Endothelial cell (in vitro differentiated cells): ENCODE measurements at regions not wholly inside any gene's neighbourhood (a gene's known extent, or its start where the extent isn't known, plus 50 kb on each side); places are given as distances from the start of the nearest gene placed in this dataset.

ENCODE experiments used
- DNase-seq: peaks from one replicate; pipeline ENCODE4 v3.0.0; 2021; ENCODE audit warnings: low spot score
- H3K27ac Mint-ChIP-seq: one replicate; pipeline ENCODE4 v1.8.0; 2021; ENCODE audit warnings: mixed read lengths, inconsistent platforms; ENCODE audit not compliant: unreplicated experiment
- H3K27me3 Mint-ChIP-seq: one replicate; pipeline ENCODE4 v1.8.0; 2021; ENCODE audit warnings: mild to moderate bottlenecking, moderate library complexity, mixed read lengths, inconsistent platforms; ENCODE audit not compliant: unreplicated experiment
- H3K36me3 Mint-ChIP-seq: one replicate; pipeline ENCODE4 v1.8.0; 2021; ENCODE audit warnings: mild to moderate bottlenecking, low read depth, mixed read lengths, inconsistent platforms; ENCODE audit not compliant: unreplicated experiment
- H3K4me1 Mint-ChIP-seq: one replicate; pipeline ENCODE4 v1.8.0; 2021; ENCODE audit warnings: mild to moderate bottlenecking, mixed read lengths, inconsistent platforms; ENCODE audit not compliant: unreplicated experiment
- H3K4me3 Mint-ChIP-seq: one replicate; pipeline ENCODE4 v1.8.0; 2021; ENCODE audit warnings: mild to moderate bottlenecking, mixed read lengths, inconsistent platforms; ENCODE audit not compliant: unreplicated experiment
- H3K9me3 Mint-ChIP-seq: one replicate; pipeline ENCODE4 v1.8.0; 2021; ENCODE audit warnings: mixed read lengths, inconsistent platforms; ENCODE audit not compliant: unreplicated experiment
- CTCF ChIP-seq: fragments of 200-600 bp; sonication (generic); IDR thresholded peaks from one replicate; pipeline ENCODE4 v1.5.0; 2021; ENCODE audit warnings: antibody characterized with exemption; ENCODE audit not compliant: unreplicated experiment

DNA sequence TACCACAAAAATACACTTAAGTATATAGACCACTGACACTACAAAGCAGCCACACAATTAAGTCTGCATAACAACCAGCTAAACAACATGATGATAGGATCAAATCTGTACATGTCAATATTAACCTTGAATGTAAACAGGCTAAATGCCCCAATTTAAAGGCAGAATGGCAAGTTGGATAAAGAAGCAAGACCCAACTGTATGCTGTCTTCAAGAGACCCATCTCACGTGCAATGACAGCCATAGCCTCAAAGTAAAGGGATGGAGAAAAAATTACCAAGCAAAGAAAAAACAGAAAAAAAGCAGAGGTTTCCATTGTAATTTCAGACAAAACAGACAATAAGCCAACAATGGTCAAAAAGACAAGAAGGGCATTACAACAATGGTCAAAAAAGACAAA lies 77.3 kb upstream of the APC start:
- no peaks in the 10 kb centered on the region for H3K36me3 Mint-ChIP-seq
- H3K9me3 Mint-ChIP-seq = no peaks in the 10 kb centered on the region
- no peaks in the 10 kb centered on the region for H3K4me1 Mint-ChIP-seq
- H3K4me3 Mint-ChIP-seq = no peak overlapping the region
- no peak for DNase-seq
- no peaks in the 10 kb centered on the region for H3K27me3 Mint-ChIP-seq
- H3K27ac Mint-ChIP-seq = no peak overlapping the region
- no peak for TF ChIP-seq CTCF

DNA sequence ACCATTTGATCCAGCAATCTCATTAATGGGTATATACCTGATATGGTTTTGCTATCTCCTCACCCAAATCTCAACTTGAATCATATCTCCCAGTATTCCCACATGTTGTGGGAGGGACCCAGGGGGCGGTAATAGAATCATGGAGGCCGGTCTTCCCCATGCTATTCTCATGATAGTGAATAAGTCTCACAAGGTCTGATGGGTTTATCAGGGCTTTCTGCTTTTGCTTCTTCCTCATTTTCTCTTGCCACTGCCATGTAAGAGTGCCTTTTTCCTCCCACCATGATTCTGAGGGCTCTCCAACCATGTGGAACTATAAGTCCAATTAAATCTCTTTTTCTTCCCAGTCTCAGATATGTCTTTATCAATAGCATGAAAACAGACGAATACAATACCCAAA lies 74.5 kb upstream of the APC start:
- no peaks in the 10 kb centered on the region for H3K4me1 Mint-ChIP-seq
- no peak overlapping the region for H3K4me3 Mint-ChIP-seq
- H3K9me3 Mint-ChIP-seq = no peaks in the 10 kb centered on the region
- no peak for DNase-seq
- H3K27ac Mint-ChIP-seq = no peak overlapping the region
- H3K36me3 Mint-ChIP-seq = no peaks in the 10 kb centered on the region
- H3K27me3 Mint-ChIP-seq = no peaks in the 10 kb centered on the region
- TF ChIP-seq CTCF = no peak

- no peaks in the 10 kb centered on the region for H3K9me3 Mint-ChIP-seq
These were observed 69.7 kb upstream of the APC start for GRCh38 chr5:112668016-112668415.

DNA sequence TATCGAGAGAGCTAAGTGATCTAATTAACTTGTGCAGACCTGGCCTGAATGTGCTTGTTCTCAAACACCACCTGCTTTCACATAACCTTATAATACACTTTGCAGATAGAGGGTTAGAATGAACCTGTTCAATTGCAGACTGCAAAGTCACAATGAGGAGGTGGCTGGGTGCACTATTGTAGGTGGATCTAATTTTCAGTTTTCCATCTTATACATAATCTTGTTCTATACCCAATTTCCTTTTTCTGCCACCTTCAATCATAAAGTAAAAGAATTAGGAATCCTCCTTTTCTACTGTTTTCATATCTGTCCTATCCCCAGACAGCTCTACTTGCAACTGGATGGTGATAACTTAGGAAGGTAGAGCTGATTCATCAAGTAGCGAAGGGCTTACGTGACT lies 68.8 kb upstream of the APC start:
- Mint-ChIP-seq H3K36me3 (no peaks in the 10 kb centered on the region), H3K4me1 (no peaks in the 10 kb centered on the region), H3K9me3 (no peaks in the 10 kb centered on the region), H3K27ac (no peak overlapping the region), H3K27me3 (no peaks in the 10 kb centered on the region), H3K4me3 (no peak overlapping the region)
- DNase-seq = no peak
- TF ChIP-seq CTCF = no peak

More at GRCh38 chr5:112668016-112668415, 69.7 kb upstream of the APC start:
- H3K4me3 Mint-ChIP-seq = no peak overlapping the region
- no peak overlapping the region for H3K27ac Mint-ChIP-seq
- TF ChIP-seq CTCF = no peak
- H3K4me1 Mint-ChIP-seq = no peaks in the 10 kb centered on the region
- no peaks in the 10 kb centered on the region for H3K27me3 Mint-ChIP-seq
- H3K36me3 Mint-ChIP-seq = no peaks in the 10 kb centered on the region
- DNase-seq = no peak

DNA sequence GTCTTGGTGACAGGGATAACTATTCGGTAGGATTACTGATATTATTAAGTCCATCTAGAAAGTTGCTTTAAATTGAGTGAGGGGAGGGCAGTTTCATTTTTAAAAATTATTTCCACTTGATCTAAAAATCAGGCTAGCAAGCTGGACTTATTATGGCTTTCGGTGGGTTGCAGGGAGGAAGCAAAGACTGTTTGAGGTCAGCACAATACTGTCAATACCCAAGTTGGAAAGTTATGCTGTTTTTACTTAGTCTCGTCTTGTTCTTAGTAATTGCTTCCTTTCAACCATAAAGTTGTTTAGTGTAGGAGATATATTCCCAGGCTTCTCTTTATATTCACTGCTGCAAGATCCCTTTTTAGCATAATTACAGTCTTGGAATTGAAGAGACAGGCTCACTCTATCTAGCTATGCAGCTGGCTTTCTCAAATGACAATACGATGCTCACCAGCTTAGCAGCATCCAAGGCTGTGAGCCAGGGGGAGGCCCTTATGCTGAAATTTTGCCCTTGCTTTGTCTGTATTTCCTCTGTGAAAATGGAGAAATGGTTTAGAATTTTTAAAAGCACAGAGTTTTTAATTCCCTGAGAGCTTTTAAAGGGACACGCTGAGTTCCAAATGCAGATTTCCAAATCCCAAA lies 68.2 kb upstream of the APC start:
- H3K36me3 Mint-ChIP-seq = no peaks in the 10 kb centered on the region
- H3K27me3 Mint-ChIP-seq = no peaks in the 10 kb centered on the region
- H3K4me1 Mint-ChIP-seq = no peaks in the 10 kb centered on the region
- TF ChIP-seq CTCF = no peak
- no peak overlapping the region for H3K4me3 Mint-ChIP-seq
- no peak for DNase-seq
- H3K27ac Mint-ChIP-seq = no peak overlapping the region
- no peaks in the 10 kb centered on the region for H3K9me3 Mint-ChIP-seq
